HCT116 (cell line): ENCODE measurements at regions not wholly inside any gene's neighbourhood (a gene's known extent, or its start where the extent isn't known, plus 50 kb on each side); places are given as distances from the start of the nearest gene placed in this dataset.

ENCODE experiments used
- ATAC-seq: fragments of 200-7000 bp; cut with Tn5 transposase; 2 replicates; pipeline ENCODE4 v1.9.1; 2020; ENCODE audit warnings: mild to moderate bottlenecking, moderate library complexity
- BruUV-seq: library from RNA; stranded (reverse); fragments of 400-500 nt; replicated peaks from 2 replicates; lab custom pipeline; 2021; lab: Mats Ljungman, UMichigan
- CTCF ChIA-PET: fragments of 300-600 bp; sonication (Branson Sonifier 250); formaldehyde crosslinking; loops from one replicate; lab custom pipeline; 2021; ENCODE audit warnings: antibody characterized with exemption; lab: Charles Lee
- POLR2A ChIA-PET: fragments of 300-600, 350-600 bp; sonication (Branson Sonifier 250); formaldehyde crosslinking; loops from one replicate; lab custom pipeline; 2021; ENCODE audit warnings: antibody characterized with exemption; lab: Charles Lee
- RAD21 ChIA-PET, 2 experiments: fragments of 300-600 bp; sonication (Branson Sonifier 250); formaldehyde crosslinking; loops; one replicate each; lab custom pipeline; 2023; ENCODE audit warnings: low total read pairs in 2 of 2; ENCODE audit not compliant: uncharacterized antibody in 2 of 2, unreplicated experiment in 2 of 2, low non-redundant PET in 1 of 2; lab: Charles Lee
- DNase-seq: peaks from one replicate; pipeline ENCODE4 v3.0.0-alpha.2; 2010; ENCODE audit warnings: low read depth, low spot score
- H2AFZ ChIP-seq: fragments of 200-600 bp; shearing (Covaris generic), sonication (generic); 2 replicates; pipeline ENCODE4 v1.6.1; 2017; ENCODE audit warnings: low read depth, mixed run types, mixed read lengths, antibody characterized with exemption, low read length; ENCODE audit not compliant: poor library complexity, severe bottlenecking
- H3K27ac ChIP-seq: 2 replicates; pipeline ENCODE4 v1.5.1; 2012; ENCODE audit warnings: low read depth, low read length
- H3K27me3 ChIP-seq: fragments of 200-600 bp; sonication (generic); 2 replicates; pipeline ENCODE4 v1.6.1; 2016; ENCODE audit warnings: mixed run types, low read length, mixed read lengths; ENCODE audit not compliant: insufficient read depth
- H3K36me3 ChIP-seq, 2 experiments: fragments of 200-500 bp in 1 of 2; fragments of 200-600 bp in 1 of 2; sonication (Bioruptor generic) in 1 of 2; sonication (generic) in 1 of 2; 2 replicates each; pipeline versions ENCODE4 v1.5.1 to v1.6.1; 2014 to 2016; ENCODE audit warnings: low read length in 2 of 2, inconsistent platforms in 1 of 2, mixed read lengths in 1 of 2, mixed run types in 1 of 2; ENCODE audit not compliant: insufficient read depth in 2 of 2, control insufficient read depth in 1 of 2
- H3K4me1 ChIP-seq, 2 experiments: fragments of 200-600 bp in 1 of 2; sonication (generic) in 1 of 2; 2 replicates each; pipeline versions ENCODE4 v1.5.1 to v1.6.1; 2012 to 2017; ENCODE audit warnings: low read length in 2 of 2, inconsistent platforms in 1 of 2, mild to moderate bottlenecking in 1 of 2, mixed read lengths in 1 of 2, mixed run types in 1 of 2, moderate library complexity in 1 of 2; ENCODE audit not compliant: insufficient read depth in 2 of 2, control insufficient read depth in 1 of 2
- H3K4me2 ChIP-seq: fragments of 200-600 bp; sonication (generic); 2 replicates; pipeline ENCODE4 v1.6.1; 2017; ENCODE audit warnings: mixed run types, low read length, mixed read lengths
- H3K4me3 ChIP-seq, 2 experiments: fragments of 200-600 bp in 1 of 2; sonication (generic) in 1 of 2; replicated peaks in 1 of 2; 2 replicates each; pipeline ENCODE4 v1.5.1; 2011 to 2016; ENCODE audit warnings: low read length in 2 of 2, control low read depth in 1 of 2, low read depth in 1 of 2, mild to moderate bottlenecking in 1 of 2, mixed read lengths in 1 of 2, mixed run types in 1 of 2
- H3K79me2 ChIP-seq: fragments of 200-600 bp; sonication (generic); 2 replicates; pipeline ENCODE4 v1.6.1; 2017; ENCODE audit warnings: mild to moderate bottlenecking, mixed run types, low read length, moderate library complexity, mixed read lengths; ENCODE audit not compliant: insufficient read depth
- H3K9ac ChIP-seq: fragments of 200-600 bp; sonication (generic); 2 replicates; pipeline ENCODE4 v1.6.1; 2016; ENCODE audit warnings: low read length, mixed read lengths
- H3K9me2 ChIP-seq: fragments of 200-600 bp; sonication (generic), shearing (Covaris generic); 2 replicates; pipeline ENCODE4 v1.6.1; 2017; ENCODE audit warnings: mixed run types, mild to moderate bottlenecking, moderate library complexity; ENCODE audit not compliant: insufficient read depth
- H3K9me3 ChIP-seq, 2 experiments: fragments of 200-500 bp in 1 of 2; fragments of 200-600 bp in 1 of 2; sonication (Bioruptor generic) in 1 of 2; sonication (generic) in 1 of 2; 2 replicates each; pipeline ENCODE4 v1.6.1; 2014 to 2017; ENCODE audit warnings: low read length in 2 of 2, mixed read lengths in 2 of 2, inconsistent platforms in 1 of 2, low read depth in 1 of 2, mild to moderate bottlenecking in 1 of 2, mixed run types in 1 of 2, moderate library complexity in 1 of 2; ENCODE audit not compliant: control insufficient read depth in 1 of 2, insufficient read depth in 1 of 2
- H4K20me1 ChIP-seq: fragments of 200-600 bp; sonication (generic), shearing (Covaris generic); 2 replicates; pipeline ENCODE4 v1.6.1; 2017; ENCODE audit warnings: mixed run types, mild to moderate bottlenecking, moderate library complexity; ENCODE audit not compliant: insufficient read depth
- CBX3 ChIP-seq: IDR thresholded peaks from 2 replicates; pipeline ENCODE4 v1.6.1; 2012; ENCODE audit warnings: low read depth
- ELF1 ChIP-seq: IDR thresholded peaks from 2 replicates; pipeline ENCODE4 v1.6.1; 2012; ENCODE audit warnings: low read depth, borderline replicate concordance
- EZH2 ChIP-seq: fragments of 200-600 bp; sonication (generic); IDR thresholded peaks from 2 replicates; pipeline ENCODE4 v1.6.1; 2017; ENCODE audit warnings: antibody characterized with exemption, mixed run types
- FOSL1 ChIP-seq: IDR thresholded peaks from 2 replicates; pipeline ENCODE4 v1.6.1; 2012; ENCODE audit warnings: low read depth
- JUND ChIP-seq: IDR thresholded peaks from 2 replicates; pipeline ENCODE4 v1.6.1; 2012
- POLR2AphosphoS5 ChIP-seq: IDR thresholded peaks from 2 replicates; pipeline ENCODE4 v1.6.1; 2011; ENCODE audit warnings: mild to moderate bottlenecking, low read depth, low read length, moderate library complexity
- RAD21 ChIP-seq: IDR thresholded peaks from 2 replicates; pipeline ENCODE4 v1.6.1; 2012; ENCODE audit warnings: low read depth, mild to moderate bottlenecking
- SIN3A ChIP-seq: IDR thresholded peaks from 2 replicates; pipeline ENCODE4 v1.6.1; 2012; ENCODE audit warnings: low read depth
- SP1 ChIP-seq: IDR thresholded peaks from 2 replicates; pipeline ENCODE4 v1.6.1; 2012; ENCODE audit warnings: low read depth
- SRF ChIP-seq: IDR thresholded peaks from 2 replicates; pipeline ENCODE4 v1.6.1; 2012; ENCODE audit warnings: low read depth
- YY1 ChIP-seq: IDR thresholded peaks from 2 replicates; pipeline ENCODE4 v1.6.1; 2011; ENCODE audit warnings: low read length, low read depth, moderate library complexity, mild to moderate bottlenecking; ENCODE audit not compliant: insufficient replicate concordance; ENCODE audit errors: extremely low read depth
- ZFX ChIP-seq: fragments of 450-650 bp; IDR thresholded peaks from 2 replicates; pipeline ENCODE4 v1.6.1; 2017
- ZNF274 ChIP-seq: fragments of 200-500 bp; sonication (Bioruptor generic); IDR thresholded peaks from 2 replicates; pipeline ENCODE4 v1.6.1; 2014; ENCODE audit warnings: mild to moderate bottlenecking, low read depth, low read length, inconsistent platforms
- intact Hi-C: fragments of 100-400 bp; cut with micrococcal nuclease; formaldehyde crosslinking; loops from 2 replicates; pipeline ENCODE4 v1.10.0; 2022
- TF ChIP-seq, protein P1 (sequence below): IDR thresholded peaks from 2 replicates; pipeline ENCODE4 v1.6.1; 2012; ENCODE audit warnings: low read depth
- TF ChIP-seq, protein P2 (sequence below): IDR thresholded peaks from 2 replicates; pipeline ENCODE4 v1.6.1; 2012

DNA sequence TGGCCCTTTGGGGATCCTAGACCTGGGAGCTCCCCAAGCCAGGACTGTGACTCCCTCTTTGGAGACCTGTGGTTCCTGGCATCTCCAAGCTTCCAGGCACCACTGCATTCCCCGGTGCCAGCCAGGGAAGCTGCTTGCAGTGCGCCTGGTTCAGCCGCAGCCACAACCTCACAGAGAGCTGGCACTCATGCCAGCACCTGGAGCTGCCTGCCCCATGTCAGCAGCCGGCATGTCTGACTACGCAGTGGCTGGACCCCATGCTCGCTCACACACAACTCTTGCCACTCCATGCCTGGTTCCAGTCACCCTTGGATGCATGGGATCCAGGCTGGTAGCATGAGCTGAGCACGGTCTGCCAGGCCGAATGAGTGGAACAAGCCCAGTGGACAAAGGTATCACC is 426.6 kb downstream of the LRRIQ3 start:
- H4K20me1 ChIP-seq: no peaks in the 10 kb centered on the region
- no TSS peak for BruUV-seq

More for the DNA sequence above, 426.6 kb downstream of the LRRIQ3 start:
- H3K9ac ChIP-seq: no peak overlapping the region
- TF ChIP-seq SIN3A (no peak), RAD21 (no peak), EZH2 (no peak), ZNF274 (no peak), SP1 (no peak), ELF1 (no peak), ZFX (no peak), POLR2AphosphoS5 (no peak), FOSL1 (no peak), CBX3 (no peak), YY1 (no peak), JUND (no peak), SRF (no peak)
- TF ChIP-seq, protein P1, sequence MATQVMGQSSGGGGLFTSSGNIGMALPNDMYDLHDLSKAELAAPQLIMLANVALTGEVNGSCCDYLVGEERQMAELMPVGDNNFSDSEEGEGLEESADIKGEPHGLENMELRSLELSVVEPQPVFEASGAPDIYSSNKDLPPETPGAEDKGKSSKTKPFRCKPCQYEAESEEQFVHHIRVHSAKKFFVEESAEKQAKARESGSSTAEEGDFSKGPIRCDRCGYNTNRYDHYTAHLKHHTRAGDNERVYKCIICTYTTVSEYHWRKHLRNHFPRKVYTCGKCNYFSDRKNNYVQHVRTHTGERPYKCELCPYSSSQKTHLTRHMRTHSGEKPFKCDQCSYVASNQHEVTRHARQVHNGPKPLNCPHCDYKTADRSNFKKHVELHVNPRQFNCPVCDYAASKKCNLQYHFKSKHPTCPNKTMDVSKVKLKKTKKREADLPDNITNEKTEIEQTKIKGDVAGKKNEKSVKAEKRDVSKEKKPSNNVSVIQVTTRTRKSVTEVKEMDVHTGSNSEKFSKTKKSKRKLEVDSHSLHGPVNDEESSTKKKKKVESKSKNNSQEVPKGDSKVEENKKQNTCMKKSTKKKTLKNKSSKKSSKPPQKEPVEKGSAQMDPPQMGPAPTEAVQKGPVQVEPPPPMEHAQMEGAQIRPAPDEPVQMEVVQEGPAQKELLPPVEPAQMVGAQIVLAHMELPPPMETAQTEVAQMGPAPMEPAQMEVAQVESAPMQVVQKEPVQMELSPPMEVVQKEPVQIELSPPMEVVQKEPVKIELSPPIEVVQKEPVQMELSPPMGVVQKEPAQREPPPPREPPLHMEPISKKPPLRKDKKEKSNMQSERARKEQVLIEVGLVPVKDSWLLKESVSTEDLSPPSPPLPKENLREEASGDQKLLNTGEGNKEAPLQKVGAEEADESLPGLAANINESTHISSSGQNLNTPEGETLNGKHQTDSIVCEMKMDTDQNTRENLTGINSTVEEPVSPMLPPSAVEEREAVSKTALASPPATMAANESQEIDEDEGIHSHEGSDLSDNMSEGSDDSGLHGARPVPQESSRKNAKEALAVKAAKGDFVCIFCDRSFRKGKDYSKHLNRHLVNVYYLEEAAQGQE: no peak
- TF ChIP-seq, protein P2, sequence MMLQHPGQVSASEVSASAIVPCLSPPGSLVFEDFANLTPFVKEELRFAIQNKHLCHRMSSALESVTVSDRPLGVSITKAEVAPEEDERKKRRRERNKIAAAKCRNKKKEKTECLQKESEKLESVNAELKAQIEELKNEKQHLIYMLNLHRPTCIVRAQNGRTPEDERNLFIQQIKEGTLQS: no peak
- ChIA-PET POLR2A (no interaction called here), CTCF (no interaction called here), RAD21 (no interaction called here)
- no peak overlapping the region for H3K27ac ChIP-seq
- no peak for DNase-seq
- no peak overlapping the region for H3K4me2 ChIP-seq
- peaks cover 0 to 12% of the 10 kb centered on the region in 2 experiments; a peak in 1 of 4 replicates for H3K9me3 ChIP-seq
- H3K9me2 ChIP-seq: no peaks in the 10 kb centered on the region
- H3K27me3 ChIP-seq: no peaks in the 10 kb centered on the region
- H2AFZ ChIP-seq: no peak overlapping the region
- H3K4me3 ChIP-seq: no peak overlapping the region
- no peaks in the 10 kb centered on the region for H3K36me3 ChIP-seq
- no peaks in the 10 kb centered on the region for H3K79me2 ChIP-seq
- H3K4me1 ChIP-seq: no peaks in the 10 kb centered on the region
- intact Hi-C loops: no loop called here
- no peak for ATAC-seq
